ENCODE measurements at regions not wholly inside any gene's neighbourhood (a gene's known extent, or its start where the extent isn't known, plus 50 kb on each side); places are given as distances from the start of the nearest gene placed in this dataset.
A peak's percentile ranks its signal among the peaks of the same experiment; 100 is the strongest.
"Not testable (repeated sequence)": the region's sequence is repeated elsewhere in the genome, so short reads cannot be mapped to it uniquely, and the experiment has no call there.

DNA sequence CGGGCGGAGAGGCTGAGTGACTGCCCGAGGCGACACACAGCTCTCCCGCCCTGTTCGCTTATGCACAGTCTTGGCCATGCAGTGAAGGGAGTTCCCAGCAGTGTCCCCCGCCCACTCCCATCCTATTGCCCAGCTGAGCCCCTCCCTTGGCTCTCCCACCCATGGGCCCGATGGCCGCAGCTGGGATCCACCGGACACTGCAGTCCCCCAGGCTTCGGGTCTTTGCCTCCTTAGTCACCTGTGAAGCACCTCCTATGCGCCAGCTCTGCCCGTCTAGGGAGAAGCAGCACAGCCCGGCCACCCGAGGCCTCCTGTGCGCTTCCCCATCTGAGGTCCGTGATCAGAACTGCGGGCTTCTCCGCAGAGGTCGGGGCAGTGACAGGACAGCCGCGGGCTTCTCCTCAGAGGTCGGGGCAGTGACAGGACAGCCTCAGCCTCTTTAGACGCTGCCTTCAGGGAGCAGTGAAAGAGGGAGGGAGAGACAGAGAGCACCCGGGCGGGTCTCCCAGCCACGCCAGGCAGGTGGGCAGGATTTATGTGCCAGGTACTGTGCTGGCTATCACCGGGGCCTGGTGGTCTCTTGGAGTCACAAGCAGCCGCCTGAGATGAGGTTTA is 143.1 kb downstream of the LAT start:
- intact Hi-C loops (cut with DNase I); ATAC-seq; DNase-seq (ENCODE audit: low spot score): not testable (repeated sequence)

DNA sequence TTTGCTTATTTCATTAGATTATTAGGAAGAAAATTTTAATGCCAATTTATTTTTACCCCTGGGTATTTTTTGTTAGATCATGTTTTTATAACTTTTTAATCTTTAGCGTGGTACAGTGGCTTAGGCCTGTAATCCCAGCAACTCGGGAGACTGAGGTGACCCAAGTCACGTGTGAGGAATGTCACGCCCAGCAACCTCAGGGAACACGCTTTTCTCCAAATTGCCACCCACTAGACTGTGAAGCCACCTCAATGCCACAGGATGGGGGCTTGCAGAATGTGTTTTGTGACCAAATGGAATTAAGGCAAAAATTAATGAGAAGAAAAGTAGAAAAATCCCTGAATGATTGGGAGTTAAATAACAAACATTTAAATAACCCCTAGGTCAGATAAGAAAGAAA is 141.8 kb downstream of the LAT start:
- intact Hi-C loops (cut with DNase I), result no loop called here
- no peak for DNase-seq (ENCODE audit: low spot score)
- no peak for ATAC-seq

DNA sequence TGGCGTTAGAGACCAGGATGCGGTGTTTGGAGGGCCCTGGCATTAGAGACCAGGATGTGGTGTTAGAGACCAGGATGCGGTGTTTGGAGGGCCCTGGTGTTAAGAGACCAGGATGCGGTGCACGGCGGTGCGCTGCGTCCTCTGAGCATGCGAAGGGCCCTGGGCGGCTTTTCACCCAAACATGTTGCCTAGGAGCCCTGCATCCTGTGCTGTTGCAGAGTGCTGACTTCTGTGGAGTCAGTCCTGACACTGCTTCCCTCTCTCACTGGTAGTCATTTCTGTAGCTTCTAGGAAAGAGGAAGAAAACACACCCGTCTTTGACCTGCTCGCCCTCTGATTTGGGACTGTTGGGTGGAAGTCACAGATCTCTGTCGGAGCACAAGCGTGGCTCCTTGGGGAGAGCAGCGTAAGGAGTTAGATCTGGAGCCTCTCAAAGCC is 141.2 kb downstream of the LAT start:
- intact Hi-C loops (cut with DNase I), result no loop called here
- ATAC-seq (no peak), DNase-seq (ENCODE audit: low spot score) (no peak)

DNA sequence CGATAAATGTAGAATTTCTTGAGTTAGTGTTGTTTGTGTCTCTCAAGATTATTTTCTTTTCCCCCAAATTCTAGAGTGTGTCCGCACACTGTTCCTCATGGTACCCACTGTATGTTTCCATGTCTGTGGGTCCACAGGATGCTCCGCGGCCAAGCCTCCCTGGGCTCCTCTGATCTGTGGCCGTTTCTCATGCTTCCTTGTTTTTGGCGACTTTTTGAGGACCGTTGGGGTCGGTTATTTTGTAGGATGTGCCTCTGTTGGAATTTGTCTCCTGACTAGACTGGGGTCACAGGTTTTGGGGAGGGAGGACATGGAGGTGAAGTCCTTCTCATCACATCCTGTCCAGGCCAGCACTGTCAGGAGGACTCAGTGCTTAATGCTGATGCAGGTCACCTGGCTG is 140.0 kb downstream of the LAT start:
- ATAC-seq (no peak), DNase-seq (ENCODE audit: low spot score) (no peak)
- intact Hi-C loops (cut with DNase I), result no loop called here

DNA sequence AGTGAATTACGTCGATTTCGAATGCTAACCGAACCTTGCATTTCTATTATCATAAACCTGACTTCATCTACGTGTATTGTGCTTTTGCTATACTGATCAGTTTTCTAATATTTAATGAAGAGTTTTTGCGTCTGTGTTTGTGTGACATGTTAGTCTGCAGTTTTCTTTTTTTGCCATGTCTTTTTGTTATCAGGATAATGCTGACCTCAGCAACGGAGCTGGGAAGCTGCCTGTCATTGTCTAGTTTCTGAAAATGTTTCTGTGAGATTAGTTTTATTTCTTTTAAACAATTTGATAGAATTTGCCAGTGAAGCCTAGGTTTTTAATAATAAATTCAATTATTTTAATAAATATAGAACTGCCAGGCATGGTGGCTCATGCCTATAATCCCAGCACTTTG is 139.3 kb downstream of the LAT start:
- ATAC-seq; intact Hi-C loops (cut with DNase I); DNase-seq (ENCODE audit: low spot score): not testable (repeated sequence)

DNA sequence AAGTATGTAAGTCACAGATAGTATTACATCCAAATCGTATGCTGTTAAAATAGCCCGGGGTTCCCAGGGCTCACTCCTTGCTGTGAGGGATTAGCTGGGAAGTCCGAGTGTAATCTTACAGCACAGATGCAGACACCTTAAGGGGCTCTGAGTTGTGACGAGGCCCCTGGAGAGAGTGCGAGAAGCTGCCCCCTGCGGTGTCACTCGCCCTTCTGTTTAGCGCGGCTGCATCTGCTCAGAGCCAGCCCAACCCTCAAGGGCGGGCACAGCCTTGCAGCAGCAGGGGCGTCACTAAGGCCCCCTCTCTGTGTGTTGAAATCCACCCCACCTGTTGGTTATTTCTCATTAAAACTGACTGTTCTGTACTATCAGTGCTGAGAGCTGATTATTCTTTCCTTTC is 135.8 kb downstream of the LAT start:
- DNase-seq (ENCODE audit: low spot score); intact Hi-C loops (cut with DNase I); ATAC-seq: not testable (repeated sequence)

DNA sequence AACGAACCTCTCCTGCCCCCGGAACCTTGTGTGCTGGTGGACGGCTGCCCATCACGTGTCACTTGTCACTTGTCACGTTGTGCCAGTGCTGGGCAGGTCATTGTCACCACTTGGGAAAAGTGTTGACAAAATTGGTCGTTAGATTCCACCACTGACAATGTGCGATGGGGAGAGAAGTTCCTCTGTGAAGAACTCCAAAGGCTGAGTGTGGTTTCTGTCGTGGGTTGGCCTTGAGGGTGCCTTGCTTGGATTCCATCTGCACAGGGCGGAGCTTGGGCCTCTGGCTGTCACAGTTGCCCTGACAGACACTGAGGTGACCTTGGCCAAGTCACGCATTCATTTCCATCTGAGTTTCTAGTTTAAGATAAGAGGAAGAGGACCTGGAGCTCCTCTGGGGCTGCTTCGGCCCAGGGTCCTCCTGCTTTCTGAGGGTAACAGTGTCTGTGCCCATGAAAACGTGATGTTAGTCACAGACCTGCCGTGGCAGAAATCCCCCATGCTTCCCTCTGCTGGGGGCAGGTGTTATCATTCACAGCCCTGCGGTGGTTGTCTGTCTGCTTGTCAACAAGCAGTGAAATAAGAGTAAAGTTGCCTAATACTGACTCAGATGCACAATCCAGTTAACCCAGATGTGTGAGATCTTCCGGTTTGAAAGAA is 133.6 kb downstream of the LAT start:
- ATAC-seq; intact Hi-C loops (cut with DNase I); DNase-seq (ENCODE audit: low spot score): not testable (repeated sequence)

DNA sequence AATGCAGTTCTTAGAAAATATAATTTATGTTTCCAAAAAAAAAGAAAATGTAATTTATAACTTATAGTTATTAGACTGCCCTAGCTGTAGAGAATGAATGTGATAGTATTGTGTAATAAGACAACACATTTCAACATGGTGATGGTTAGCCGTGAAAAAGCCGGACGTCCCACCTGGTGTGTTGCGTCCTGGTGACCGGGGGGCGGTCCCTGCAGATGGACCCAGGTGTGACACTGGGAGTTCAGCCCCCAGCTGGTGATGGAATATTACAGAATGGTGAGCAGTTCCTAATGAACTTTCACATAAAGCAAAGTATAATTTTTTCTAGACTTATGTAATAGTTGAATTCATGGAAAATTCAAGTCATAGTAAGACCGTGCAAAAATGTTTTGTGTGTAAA is 132.8 kb downstream of the LAT start:
- intact Hi-C loops (cut with DNase I), result no loop called here
- DNase-seq (ENCODE audit: low spot score) (no peak), ATAC-seq (no peak)

DNA sequence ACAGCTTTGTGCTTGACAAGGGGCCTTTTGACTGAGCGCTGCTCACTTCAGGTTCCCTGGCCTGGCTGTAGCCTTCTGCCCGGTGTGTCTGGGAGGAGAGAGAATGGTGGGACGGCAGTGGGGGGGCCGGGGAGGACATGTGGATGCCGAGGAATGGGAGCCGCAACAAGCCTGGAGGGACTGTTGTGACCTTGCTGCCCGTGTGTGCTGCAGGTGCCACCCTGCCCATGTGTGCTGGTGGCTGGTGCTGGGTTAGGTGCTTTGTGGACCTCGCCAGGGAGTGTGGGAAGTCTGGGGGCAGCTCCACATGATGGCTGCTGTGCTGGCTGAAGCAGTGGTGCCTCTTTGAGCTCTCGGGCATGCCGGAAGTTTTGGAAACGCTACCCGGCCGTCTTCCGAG is 132.1 kb downstream of the LAT start:
- DNase-seq (ENCODE audit: low spot score) (no peak), ATAC-seq (no peak)
- intact Hi-C loops (cut with DNase I), result no loop called here

DNA sequence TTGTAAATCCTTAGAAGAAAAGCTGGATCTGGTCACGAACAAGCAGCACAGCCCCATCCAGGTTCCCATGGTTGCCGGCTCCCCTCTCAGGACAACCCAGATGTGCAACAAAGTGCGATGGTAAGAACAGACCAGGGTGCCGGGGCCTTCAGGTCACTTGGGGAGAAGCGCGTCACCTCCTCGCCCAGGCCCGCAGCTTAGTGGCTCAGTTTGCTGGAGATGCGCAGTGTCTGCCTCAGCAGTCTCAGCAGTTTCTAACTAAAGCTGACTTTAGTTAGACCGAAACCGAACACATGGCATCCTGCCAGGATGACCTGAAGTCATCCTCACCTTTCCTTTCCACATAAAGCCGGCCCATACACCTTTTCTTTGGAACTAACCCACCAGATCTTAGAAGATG is 131.4 kb downstream of the LAT start:
- DNase-seq (ENCODE audit: low spot score); intact Hi-C loops (cut with DNase I): not testable (repeated sequence)
- peak; percentile 11 for ATAC-seq

DNA sequence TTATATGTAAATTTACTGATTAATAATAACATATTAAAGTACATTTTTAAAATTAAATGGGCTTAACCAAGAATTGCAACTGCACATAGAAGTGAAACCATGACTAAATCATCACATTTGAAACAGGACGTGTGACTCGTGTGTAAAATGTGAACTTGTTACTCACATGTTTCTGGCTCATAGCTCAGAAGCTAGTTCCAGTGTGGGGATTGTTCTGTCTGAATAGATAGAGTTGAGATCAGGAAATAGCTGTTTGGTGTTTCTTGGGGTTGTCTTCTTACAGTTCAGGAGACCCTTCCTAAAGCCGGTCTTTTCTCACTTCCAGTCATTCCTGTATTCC is 130.9 kb downstream of the LAT start:
- DNase-seq (ENCODE audit: low spot score); intact Hi-C loops (cut with DNase I): not testable (repeated sequence)
- peak; percentile 59 for ATAC-seq

DNA sequence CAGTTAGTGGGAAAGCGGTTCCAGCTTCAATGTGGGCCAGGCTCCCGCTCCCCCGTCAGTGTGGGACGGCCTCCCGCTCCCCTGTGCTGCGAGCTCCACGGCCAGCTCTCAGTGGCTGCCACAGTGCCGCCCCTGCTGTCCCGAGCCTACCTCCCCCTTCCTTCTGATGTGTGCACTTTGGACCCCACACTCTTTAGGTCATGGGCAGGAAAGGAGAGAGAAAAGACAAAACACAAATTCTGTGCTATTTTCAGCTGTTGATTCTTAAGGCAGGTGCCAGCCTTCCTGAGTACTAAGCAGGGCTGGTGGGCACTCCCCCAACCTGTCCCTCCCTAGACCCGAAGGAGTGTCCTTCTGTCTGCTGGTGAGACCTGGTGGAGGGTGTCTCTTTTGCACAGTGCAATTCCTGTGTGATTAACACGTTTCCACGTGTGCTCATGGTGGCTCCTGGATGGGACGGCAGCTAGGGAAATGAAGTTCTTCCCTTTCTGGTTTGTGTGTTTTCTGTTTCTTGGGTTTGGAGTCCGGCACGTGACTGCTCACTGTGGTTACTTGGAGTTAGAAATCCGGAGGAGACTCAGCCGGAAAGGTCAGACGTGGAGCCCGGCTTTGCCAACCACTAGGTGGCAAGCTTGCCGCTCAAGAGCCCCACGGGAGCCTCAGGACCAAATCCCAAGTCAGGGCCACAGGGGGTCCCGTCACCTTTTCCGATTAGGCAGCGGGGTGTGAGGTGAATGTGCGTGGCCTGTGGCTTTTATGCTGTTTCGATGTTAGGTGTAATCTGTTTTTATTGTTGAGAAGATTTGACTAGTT is 130.3 kb downstream of the LAT start:
- intact Hi-C loops (cut with DNase I), result not testable (repeated sequence)
- DNase-seq (ENCODE audit: low spot score), result peak; percentile 84
- ATAC-seq, result peak; percentile 93

DNA sequence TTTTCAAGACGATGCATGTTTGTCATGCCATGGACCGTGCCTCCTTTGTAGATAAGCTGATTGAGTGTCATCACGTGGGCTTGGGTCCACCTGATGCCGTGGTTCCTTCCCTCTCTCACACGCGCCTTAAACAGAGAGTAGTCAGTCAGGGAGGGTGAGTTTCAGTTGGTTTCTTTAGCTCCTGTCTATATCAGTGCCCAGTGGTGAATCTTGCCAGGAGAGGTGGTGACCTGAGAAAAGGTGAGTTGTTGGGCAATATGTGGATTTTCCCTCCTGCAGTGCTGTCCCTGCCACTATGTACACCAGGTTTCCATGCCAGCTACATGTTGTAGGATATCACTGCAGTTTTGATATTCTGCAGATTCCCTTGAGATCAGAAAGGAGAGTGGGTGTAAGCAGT is 129.7 kb downstream of the LAT start:
- DNase-seq (ENCODE audit: low spot score), result no peak
- intact Hi-C loops (cut with DNase I), result no loop called here
- ATAC-seq, result no peak

DNA sequence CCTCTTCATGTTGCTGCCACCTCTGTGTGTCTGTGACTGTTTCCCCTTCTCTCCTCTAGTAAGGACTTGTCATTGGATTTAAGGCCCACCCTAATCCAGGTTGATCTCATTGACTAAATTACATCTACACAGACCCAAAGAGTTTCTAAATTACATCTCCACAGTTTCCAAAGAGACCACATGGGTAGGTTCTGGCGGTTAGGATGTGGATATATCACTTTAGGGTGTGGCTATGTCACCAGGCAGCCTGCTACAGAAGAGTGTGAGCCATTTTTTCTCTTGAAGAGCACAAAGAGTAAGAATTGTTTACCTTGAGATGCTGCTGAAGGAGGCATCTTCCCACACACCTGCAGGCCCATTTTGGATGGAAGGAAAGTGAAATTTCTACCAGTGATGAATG is 128.6 kb downstream of the LAT start:
- intact Hi-C loops (cut with DNase I); DNase-seq (ENCODE audit: low spot score); ATAC-seq: not testable (repeated sequence)

DNA sequence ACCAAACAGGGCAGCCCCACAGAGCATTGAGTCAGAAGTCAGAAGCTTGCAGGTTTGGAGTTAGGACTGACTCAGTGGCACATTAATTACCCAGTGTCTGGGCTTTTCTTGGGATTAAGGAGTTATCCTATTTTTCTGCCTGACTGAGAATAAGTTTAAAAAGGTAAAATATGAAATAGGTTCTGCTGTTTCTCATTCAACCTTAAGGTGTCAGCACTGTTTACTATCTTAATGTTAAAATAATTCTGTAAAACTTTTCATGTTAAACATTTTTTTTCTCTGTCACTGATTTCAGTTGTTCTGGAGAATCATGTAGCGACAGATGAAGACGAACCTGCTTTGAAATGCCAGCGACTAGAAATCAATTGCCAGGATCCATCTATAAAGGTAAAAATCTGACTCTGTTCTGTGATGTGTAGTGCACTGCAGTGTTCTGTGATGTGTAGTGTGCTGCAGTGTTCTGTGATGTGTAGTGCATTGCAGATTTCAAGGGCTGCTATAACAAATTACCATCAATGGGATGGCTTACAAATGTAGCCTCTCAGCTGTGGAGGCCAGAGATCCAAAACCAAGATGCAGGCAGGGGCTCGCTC is 128.0 kb downstream of the LAT start:
- ATAC-seq, result no peak
- intact Hi-C loops (cut with DNase I), result no loop called here
- no peak for DNase-seq (ENCODE audit: low spot score)

DNA sequence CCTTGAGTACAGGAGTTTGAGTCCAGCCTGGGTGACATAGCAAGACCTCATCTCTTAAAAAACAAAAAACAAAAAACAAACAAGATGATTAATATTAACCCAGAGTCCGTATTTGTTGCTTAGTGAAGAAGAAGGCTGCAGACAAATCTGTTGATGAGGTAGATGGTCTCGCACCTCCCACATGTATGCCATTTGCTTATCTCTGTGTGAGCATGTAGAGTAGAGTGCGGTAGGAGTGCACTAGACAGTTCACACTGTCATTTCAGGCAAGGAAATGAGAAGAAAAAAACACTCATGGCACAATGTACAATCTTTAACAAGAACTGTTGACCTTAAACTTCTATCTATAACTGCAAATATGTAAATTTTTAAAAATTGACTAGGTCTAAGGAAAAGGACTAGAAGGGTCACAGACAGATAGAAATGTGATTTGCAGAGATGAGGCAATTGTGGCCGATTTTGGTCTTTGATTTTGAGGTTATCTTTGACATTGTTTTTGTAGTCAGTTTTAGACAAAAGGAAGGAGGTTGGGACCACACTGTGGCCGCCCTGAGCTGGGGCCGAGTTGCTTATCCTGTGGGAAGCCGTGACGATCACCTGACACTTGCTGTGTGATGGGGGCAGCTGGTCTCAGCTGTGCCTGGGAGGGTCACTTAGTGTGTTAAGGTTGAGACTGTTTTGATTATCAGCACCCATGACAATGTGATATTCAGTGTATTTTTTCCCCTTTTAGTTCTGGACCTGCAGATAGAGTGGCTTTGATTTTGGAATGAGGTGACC is 127.2 kb downstream of the LAT start:
- ATAC-seq; intact Hi-C loops (cut with DNase I); DNase-seq (ENCODE audit: low spot score): not testable (repeated sequence)

DNA sequence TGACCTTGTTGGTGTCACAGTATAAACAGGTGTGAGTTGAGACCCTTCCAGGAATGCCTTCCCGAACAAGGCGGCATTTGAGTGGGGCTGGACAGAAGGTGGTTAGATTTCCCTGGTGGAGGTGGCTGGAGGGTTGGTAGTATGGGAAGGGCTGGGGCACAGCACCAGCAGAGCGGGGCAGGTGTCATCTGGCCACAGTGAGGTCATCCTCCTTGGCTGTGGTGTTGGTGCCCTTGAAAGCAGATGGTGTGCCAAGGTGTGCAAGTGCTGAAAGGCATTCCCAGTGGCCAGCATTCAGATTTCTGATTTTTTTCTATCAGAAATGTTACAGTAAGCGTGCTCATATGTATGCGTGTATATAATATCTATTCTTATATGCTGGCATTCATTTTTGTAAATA is 126.6 kb downstream of the LAT start:
- ATAC-seq, result no peak
- no peak for DNase-seq (ENCODE audit: low spot score)
- intact Hi-C loops (cut with DNase I), result no loop called here

DNA sequence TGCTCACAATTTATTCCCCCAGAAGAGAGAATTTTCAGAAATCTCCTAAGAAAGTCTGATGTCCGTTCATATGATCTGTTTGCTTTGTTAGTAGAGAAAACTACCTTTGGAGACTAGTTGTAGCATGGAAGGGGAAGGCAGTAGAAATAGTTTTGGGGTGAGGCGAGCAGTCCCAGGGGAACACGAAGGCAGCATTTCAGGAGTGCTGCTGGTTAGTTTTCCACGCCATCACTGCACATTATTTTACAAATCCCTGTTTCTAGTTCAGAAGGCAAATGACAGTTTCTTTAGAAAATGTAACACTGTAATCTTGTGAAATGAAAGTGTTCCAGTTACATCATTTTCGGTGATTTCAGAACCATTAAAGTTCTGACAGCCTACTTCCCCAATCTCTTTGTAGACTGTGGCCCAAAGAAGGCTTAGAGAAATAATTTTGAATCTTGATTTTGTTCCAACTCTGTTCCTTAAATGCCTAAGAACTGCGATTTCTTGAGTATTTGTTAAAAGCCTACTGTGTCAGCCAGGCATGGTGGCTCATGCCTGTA is 123.8 kb downstream of the LAT start:
- DNase-seq (ENCODE audit: low spot score); intact Hi-C loops (cut with DNase I): not testable (repeated sequence)
- ATAC-seq, result peak; percentile 78

DNA sequence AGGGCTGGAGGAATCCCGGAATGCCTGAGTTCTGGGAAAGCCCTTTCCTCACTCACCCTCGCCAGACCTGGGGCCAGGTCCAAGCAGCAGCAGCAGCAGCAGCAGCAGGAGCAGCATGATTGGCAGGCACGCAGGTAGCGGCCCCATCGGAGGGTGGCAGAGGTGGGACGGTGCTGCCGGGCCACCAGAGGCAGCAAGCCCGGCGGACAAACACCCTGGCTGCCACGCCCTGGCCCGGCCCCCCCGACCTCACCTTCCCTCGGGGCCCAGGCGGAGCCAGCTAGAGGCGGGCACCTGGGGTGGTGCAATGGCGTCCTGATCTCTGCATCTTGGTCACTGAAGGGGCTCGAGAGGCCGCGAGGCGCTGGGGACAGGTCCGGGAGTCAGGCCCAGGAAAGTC is 122.4 kb downstream of the LAT start:
- ATAC-seq, result no peak
- intact Hi-C loops (cut with DNase I), result no loop called here
- no peak for DNase-seq (ENCODE audit: low spot score)

Measured in sciatic nerve (tissue), 2 donors.